IMR-90 (cell line): ENCODE measurements at regions not wholly inside any gene's neighbourhood (a gene's known extent, or its start where the extent isn't known, plus 50 kb on each side); places are given as distances from the start of the nearest gene placed in this dataset.

Experiments
- CEBPB ChIP-seq: IDR thresholded peaks from 2 replicates; pipeline ENCODE4 v1.6.1; 2012; ENCODE audit warnings: low read depth, low read length, improper control_type of control experiment
- CTCF ChIP-seq: conservative IDR thresholded peaks from 2 replicates; pipeline ENCODE4 v1.5.1; 2012; ENCODE audit warnings: mild to moderate bottlenecking, low read depth, low read length, improper control_type of control experiment
- MAZ ChIP-seq: IDR thresholded peaks from 2 replicates; pipeline ENCODE4 v1.6.1; 2012; ENCODE audit warnings: low read depth, mild to moderate bottlenecking, low read length, improper control_type of control experiment, moderate library complexity, borderline replicate concordance
- MXI1 ChIP-seq: IDR thresholded peaks from 2 replicates; pipeline ENCODE4 v1.6.1; 2012; ENCODE audit warnings: low read depth, mild to moderate bottlenecking, low read length, moderate library complexity, borderline replicate concordance
- POLR2A ChIP-seq: IDR thresholded peaks from 2 replicates; pipeline ENCODE4 v1.6.1; 2012; ENCODE audit warnings: mild to moderate bottlenecking, low read depth, low read length
- RAD21 ChIP-seq: IDR thresholded peaks from 2 replicates; pipeline ENCODE4 v1.6.1; 2012; ENCODE audit warnings: low read length, improper control_type of control experiment
- RFX5 ChIP-seq: IDR thresholded peaks from 2 replicates; pipeline ENCODE4 v1.8.0; 2012; ENCODE audit warnings: low read depth, mild to moderate bottlenecking, low read length, moderate library complexity
- USF2 ChIP-seq: fragments of 150-350 bp; IDR thresholded peaks from 2 replicates; pipeline ENCODE4 v1.6.1; 2017; ENCODE audit warnings: mild to moderate bottlenecking, antibody characterized with exemption, low read length, low read depth

GRCh38 chr1:79122521-79122920, 116.0 kb upstream of the ADGRL4 start:
- TF ChIP-seq CEBPB, result no peak
- no peak for TF ChIP-seq CTCF
- no peak for TF ChIP-seq POLR2A
- TF ChIP-seq USF2, result no peak
- TF ChIP-seq RFX5, result no peak
- TF ChIP-seq MXI1, result no peak
- no peak for TF ChIP-seq MAZ
- TF ChIP-seq RAD21, result no peak
